GM10266 (cell line): ENCODE measurements at regions not wholly inside any gene's neighbourhood (a gene's known extent, or its start where the extent isn't known, plus 50 kb on each side); places are given as distances from the start of the nearest gene placed in this dataset.

Source experiments
- DNase-seq: peaks from one replicate; pipeline ENCODE4 v3.0.0; 2012; ENCODE audit errors: extremely low spot score
- CTCF ChIP-seq: IDR thresholded peaks from 2 replicates; pipeline ENCODE4 v1.5.1; 2012; ENCODE audit warnings: mild to moderate bottlenecking, low read depth; ENCODE audit not compliant: control insufficient read depth, insufficient read depth; ENCODE audit errors: missing control alignments

DNA sequence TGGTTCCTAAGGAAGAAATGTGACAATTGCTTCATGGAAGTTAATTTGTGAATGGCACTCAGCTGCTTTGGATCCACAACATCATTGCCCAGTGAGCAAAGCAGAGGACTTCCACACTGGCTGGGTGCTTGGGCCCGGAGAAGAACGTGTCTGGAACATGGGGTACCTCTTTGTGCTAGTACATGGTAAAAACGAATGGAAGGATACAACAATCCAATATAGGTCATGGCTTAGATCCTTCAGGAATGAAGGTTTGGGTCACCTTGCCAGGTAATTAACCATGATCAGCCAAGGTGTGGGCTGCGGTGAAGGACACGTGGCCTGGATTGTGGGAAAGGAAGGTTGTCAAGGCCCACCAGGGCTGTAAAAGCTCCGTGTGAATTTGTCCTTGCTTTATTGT, 245.9 kb upstream of the HS6ST1 start:
- TF ChIP-seq CTCF = no peak
- no peak for DNase-seq

- DNase-seq = no peak
- no peak for TF ChIP-seq CTCF
These were observed 246.8 kb upstream of the HS6ST1 start for GRCh38 chr2:128565441-128565840.

DNA sequence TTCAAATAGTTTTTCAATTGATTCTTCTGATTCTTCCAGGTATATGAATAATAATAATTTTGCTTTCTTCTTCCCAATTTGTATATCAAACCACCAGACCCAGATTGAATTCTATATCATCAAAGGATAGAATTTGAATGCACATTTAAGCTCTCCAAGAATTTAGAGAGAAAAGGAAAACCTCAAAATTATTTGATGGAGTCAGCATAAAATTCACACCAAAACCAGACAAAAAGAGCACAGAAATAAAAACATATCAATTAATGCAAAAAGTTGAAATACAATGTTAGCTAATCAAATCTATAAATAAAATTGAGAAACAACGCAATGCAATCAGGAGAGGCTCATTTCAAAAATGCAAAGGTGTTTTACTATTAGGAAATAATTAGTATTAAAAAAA, 248.0 kb upstream of the HS6ST1 start:
- TF ChIP-seq CTCF = no peak
- DNase-seq = no peak

GRCh38 chr2:128568106-128568505, 249.4 kb upstream of the HS6ST1 start:
- no peak for DNase-seq

GRCh38 chr2:128573116-128573515, 254.4 kb upstream of the HS6ST1 start:
- no peak for TF ChIP-seq CTCF
- DNase-seq = no peak

More at GRCh38 chr2:128568106-128568505, 249.4 kb upstream of the HS6ST1 start:
- TF ChIP-seq CTCF = no peak

DNA sequence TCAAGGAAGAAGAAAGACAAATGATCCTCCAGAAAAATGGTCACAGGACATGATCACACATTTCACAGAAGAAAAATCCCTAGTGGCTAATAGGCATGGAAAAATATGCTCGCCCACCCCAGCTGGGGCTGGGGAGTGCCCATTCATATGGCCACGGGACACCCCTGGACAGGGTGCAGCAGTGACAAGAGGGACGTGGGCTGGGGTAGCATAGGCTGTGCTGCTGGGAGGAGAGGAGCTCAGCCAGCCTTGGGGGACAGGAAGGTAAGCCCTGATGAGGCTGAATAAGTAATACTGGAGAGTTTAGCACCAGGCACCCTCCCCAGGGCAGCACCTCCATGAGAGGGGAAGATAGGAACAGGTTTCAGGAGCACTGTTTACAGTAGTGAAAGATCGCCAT, 254.9 kb upstream of the HS6ST1 start:
- no peak for TF ChIP-seq CTCF
- DNase-seq = no peak

DNA sequence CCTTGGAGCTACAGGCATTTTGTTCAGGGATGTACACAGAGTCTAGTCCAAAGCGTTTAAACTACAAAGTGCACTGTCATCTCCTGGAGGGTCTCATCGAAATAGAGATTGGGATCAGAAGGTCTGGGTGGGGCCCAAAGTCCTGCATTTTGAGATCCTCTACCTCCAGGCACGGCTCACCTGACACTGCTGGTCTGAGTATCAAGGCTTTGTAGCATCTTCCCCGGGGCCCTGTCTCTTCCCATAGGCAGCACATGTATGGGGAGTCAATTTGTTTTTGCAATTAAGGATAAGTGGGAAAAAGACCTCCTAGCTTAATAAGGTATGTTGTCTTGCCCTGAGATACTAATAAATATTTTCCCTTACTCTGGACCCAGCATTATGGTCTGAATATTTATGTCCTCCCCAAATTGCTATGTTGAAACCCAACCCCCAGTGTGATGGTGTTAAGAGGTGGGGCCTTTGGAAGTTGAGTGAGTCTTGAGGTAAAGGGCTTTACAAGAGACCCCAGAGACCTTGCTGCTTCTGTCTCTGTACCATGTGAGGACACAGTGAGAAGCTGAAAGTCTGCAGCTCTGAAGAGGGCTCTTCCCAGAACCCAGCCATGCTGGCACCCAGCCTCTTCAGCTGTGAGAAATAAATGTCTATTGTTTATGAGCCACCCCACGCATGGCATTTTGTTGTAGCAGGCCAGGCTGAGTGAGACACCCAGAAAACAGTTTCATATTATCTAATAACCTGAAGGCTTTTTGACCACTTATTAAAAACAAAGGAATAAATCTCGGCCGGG, 258.7 kb upstream of the HS6ST1 start:
- TF ChIP-seq CTCF = no peak
- no peak for DNase-seq
